ENCODE measurements at regions not wholly inside any gene's neighbourhood (a gene's known extent, or its start where the extent isn't known, plus 50 kb on each side); places are given as distances from the start of the nearest gene placed in this dataset.

DNA sequence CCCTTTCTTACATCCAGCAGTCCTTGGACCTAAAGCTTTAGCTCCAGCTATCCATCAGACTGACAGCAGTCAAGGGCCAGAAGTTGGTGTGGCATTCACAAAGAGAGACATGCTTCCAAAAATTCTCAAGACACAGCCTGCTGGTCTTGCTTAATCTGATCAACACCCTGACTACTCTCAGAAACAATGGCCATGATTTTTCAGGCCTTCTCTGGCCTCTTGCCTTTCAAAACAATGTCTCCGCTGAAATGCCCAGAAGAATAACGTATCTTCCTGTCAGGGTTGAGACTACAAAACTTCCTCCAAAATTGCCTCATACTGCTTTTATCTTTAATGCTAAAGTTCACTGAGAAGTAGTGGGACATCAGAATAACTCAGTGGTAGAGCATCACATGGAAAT is 205.4 kb upstream of the SETMAR start:
- TF ChIP-seq, protein P1, sequence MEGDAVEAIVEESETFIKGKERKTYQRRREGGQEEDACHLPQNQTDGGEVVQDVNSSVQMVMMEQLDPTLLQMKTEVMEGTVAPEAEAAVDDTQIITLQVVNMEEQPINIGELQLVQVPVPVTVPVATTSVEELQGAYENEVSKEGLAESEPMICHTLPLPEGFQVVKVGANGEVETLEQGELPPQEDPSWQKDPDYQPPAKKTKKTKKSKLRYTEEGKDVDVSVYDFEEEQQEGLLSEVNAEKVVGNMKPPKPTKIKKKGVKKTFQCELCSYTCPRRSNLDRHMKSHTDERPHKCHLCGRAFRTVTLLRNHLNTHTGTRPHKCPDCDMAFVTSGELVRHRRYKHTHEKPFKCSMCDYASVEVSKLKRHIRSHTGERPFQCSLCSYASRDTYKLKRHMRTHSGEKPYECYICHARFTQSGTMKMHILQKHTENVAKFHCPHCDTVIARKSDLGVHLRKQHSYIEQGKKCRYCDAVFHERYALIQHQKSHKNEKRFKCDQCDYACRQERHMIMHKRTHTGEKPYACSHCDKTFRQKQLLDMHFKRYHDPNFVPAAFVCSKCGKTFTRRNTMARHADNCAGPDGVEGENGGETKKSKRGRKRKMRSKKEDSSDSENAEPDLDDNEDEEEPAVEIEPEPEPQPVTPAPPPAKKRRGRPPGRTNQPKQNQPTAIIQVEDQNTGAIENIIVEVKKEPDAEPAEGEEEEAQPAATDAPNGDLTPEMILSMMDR (IDR thresholded peaks at IDR 0.05), result no peak
- TF ChIP-seq POLR2A (IDR thresholded peaks at IDR 0.05), result no peak

Measured in right lobe of liver (tissue), 4 donors.